GM23338 (cell line): ENCODE measurements at regions not wholly inside any gene's neighbourhood (a gene's known extent, or its start where the extent isn't known, plus 50 kb on each side); places are given as distances from the start of the nearest gene placed in this dataset.

Experiments
- CTCF ChIP-seq, 2 experiments: fragments of 200-600 bp in 1 of 2; sonication (generic) in 1 of 2; conservative IDR thresholded peaks; 2 replicates each; pipeline versions ENCODE4 v1.5.1 to v1.6.1; 2016 to 2017; ENCODE audit warnings: antibody characterized with exemption in 2 of 2, low read depth in 2 of 2, mild to moderate bottlenecking in 2 of 2, moderate library complexity in 1 of 2
- JUNB ChIP-seq: IDR thresholded peaks from one replicate; pipeline ENCODE4 v1.6.1; 2016; ENCODE audit warnings: antibody characterized with exemption; ENCODE audit not compliant: unreplicated experiment
- REST ChIP-seq: IDR thresholded peaks from one replicate; pipeline ENCODE4 v1.6.1; 2018; ENCODE audit warnings: antibody characterized with exemption; ENCODE audit not compliant: unreplicated experiment
- ZNF114 ChIP-seq: fragments of 250-450 bp; sonication (Bioruptor Pico); IDR thresholded peaks from 2 replicates; pipeline ENCODE4 v1.5.0; 2020; ENCODE audit warnings: mild to moderate bottlenecking, moderate library complexity

- TF ChIP-seq CTCF (conservative IDR thresholded peaks at IDR 0.05; ENCODE audit: low read depth in 2 of 2) (no peak), JUNB (no peak), REST (no peak), ZNF114 (CRISPR knock-in tag) (no peak)
Observed at GRCh38 chr9:88820055-88820454, 171.2 kb upstream of the S1PR3 start.
